ENCODE measurements at regions not wholly inside any gene's neighbourhood (a gene's known extent, or its start where the extent isn't known, plus 50 kb on each side); places are given as distances from the start of the nearest gene placed in this dataset.

DNA sequence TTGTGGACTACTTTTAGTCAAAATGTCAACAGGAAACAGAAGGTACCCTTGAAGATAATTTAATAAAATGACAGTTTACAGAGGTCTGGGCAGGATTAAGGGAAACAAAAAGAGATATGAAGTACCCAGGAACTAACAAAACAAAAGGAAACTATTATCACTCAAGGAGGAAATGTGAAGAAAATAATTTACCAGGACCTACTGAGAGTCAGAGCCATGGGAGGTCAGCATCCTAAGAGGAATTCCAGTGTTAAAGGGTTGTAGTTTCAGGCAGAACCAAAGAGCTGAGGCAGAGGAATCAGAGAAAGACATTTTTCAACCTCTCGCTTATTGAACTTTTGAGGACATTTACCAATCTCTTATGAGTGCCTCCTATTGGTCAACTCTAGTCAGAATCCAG is 408.9 kb upstream of the CBLB start:
- H3K27me3 ChIP-seq (ENCODE audit: control insufficient read depth, insufficient read depth, low read length): no peaks in the 10 kb centered on the region
- H3K36me3 ChIP-seq (ENCODE audit: control insufficient read depth, insufficient read depth, low read length): no peaks in the 10 kb centered on the region
- H3K4me1 ChIP-seq (ENCODE audit: control insufficient read depth, insufficient read depth, low read length): no peaks in the 10 kb centered on the region
- no peak overlapping the region for H3K4me3 ChIP-seq (ENCODE audit: low read depth, low read length)
- H3K9me3 ChIP-seq (ENCODE audit: control insufficient read depth, insufficient read depth, low read depth, low read length): no peaks in the 10 kb centered on the region
- no peak overlapping the region for H3K9ac ChIP-seq (ENCODE audit: low read length)
- H3K27ac ChIP-seq (ENCODE audit: low read depth, low read length): no peak overlapping the region

DNA sequence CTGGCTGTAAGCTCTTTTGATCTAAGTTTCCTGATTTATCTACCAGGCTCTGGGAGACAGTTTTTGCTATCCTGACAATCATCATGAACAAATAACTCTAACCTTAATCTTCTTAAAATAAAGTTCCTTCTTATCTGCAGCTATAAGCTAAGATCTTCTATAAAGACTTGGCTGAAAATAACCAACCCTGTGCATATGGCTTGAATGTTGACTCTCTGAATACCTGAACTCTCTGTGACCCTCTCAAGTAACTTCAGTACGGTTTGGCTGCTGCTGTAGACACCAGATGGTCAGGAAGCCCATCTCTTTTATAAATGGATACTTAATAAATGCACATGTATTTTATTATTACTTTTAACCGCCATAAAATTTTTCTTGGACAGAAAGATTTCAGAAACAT is 412.4 kb upstream of the CBLB start:
- Histone ChIP-seq H3K9me3 (ENCODE audit: control insufficient read depth, insufficient read depth, low read depth, low read length) (no peaks in the 10 kb centered on the region), H3K4me1 (ENCODE audit: control insufficient read depth, insufficient read depth, low read length) (no peaks in the 10 kb centered on the region), H3K36me3 (ENCODE audit: control insufficient read depth, insufficient read depth, low read length) (no peaks in the 10 kb centered on the region), H3K4me3 (ENCODE audit: low read depth, low read length) (no peak overlapping the region), H3K27me3 (ENCODE audit: control insufficient read depth, insufficient read depth, low read length) (no peaks in the 10 kb centered on the region), H3K27ac (ENCODE audit: low read depth, low read length) (no peak overlapping the region), H3K9ac (ENCODE audit: low read length) (no peak overlapping the region)

DNA sequence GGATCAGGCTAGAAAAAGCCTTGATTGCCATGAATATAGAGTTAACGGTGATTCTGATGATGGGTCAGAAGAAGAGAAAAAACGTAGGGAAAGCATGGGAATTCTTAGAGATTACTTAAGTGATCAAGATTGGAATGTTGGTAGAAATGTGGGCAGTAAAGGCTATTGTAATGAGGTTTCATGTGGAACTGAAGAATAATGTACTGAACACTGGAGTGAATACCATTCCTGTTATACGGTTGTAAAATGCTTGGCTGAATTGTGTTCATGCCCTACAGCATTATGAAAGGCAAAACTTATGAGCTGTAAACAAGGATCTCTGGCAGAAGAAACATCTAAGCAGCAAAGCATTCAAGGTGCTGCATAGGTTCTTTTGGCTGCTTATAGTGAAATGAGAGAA is 414.1 kb upstream of the CBLB start:
- H3K9me3 ChIP-seq (ENCODE audit: control insufficient read depth, insufficient read depth, low read depth, low read length): no peaks in the 10 kb centered on the region
- H3K4me3 ChIP-seq (ENCODE audit: low read depth, low read length): no peak overlapping the region

DNA sequence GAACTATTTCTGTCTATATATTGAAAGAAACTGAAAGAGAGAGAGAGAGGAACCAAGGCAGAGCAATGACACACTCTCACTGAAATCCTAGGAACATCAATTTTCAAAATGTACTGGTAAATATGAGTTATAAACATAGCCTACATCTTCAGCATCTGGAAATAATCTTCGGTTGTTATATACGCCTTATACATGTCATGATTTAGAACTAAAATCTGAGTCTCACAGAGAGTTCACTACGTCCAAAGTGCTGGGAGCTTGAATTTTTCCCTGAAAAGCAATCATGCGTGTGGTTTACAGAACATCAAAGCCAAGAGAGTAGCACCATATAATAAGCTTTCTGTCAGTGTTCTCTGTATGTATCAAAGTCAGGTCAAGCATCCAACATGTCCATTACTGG is 420.0 kb upstream of the CBLB start:
- H3K9me3 ChIP-seq (ENCODE audit: control insufficient read depth, insufficient read depth, low read depth, low read length): no peaks in the 10 kb centered on the region
- H3K4me3 ChIP-seq (ENCODE audit: low read depth, low read length): no peak overlapping the region
- no peaks in the 10 kb centered on the region for H3K27me3 ChIP-seq (ENCODE audit: control insufficient read depth, insufficient read depth, low read length)
- no peak overlapping the region for H3K27ac ChIP-seq (ENCODE audit: low read depth, low read length)
- no peaks in the 10 kb centered on the region for H3K4me1 ChIP-seq (ENCODE audit: control insufficient read depth, insufficient read depth, low read length)
- H3K36me3 ChIP-seq (ENCODE audit: control insufficient read depth, insufficient read depth, low read length): no peaks in the 10 kb centered on the region
- no peak overlapping the region for H3K9ac ChIP-seq (ENCODE audit: low read length)

More for the DNA sequence above, 414.1 kb upstream of the CBLB start:
- H3K4me1 ChIP-seq (ENCODE audit: control insufficient read depth, insufficient read depth, low read length): no peaks in the 10 kb centered on the region
- no peak overlapping the region for H3K9ac ChIP-seq (ENCODE audit: low read length)
- H3K27me3 ChIP-seq (ENCODE audit: control insufficient read depth, insufficient read depth, low read length): no peaks in the 10 kb centered on the region
- H3K36me3 ChIP-seq (ENCODE audit: control insufficient read depth, insufficient read depth, low read length): no peaks in the 10 kb centered on the region
- no peak overlapping the region for H3K27ac ChIP-seq (ENCODE audit: low read depth, low read length)

DNA sequence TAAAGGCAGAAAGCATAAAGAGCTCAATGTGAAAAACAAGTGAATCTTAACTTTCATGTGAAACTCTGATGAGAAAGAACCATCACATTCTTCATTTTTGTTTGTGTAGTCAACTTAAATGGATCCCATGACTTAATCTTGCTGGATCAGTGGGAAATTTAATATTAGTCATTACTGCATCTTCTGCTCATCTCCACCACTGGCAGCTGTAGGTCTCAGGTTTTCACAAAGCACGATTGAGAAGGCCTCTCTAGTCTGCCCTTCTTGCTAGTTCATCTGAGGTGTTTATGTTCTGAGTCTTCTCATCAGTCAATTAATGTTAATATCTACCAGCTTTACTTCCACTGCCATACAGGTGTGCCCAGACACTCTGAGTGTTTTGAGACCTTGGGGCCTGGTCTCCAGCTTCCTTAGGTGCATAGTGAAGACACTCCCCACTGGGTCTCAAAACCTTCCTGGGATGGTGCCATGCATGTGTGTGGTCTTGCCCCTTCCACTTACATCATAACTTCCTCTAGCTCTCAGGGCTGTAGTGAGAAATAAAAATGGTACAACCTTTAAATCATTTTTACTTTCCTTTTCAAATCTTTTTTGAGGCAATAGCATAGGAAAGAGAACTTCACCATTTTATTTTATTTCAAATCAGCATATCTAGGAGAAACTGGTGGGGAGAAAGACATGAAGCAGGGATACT is 421.6 kb upstream of the CBLB start:
- no peaks in the 10 kb centered on the region for H3K27me3 ChIP-seq (ENCODE audit: control insufficient read depth, insufficient read depth, low read length)
- no peaks in the 10 kb centered on the region for H3K36me3 ChIP-seq (ENCODE audit: control insufficient read depth, insufficient read depth, low read length)
- no peak overlapping the region for H3K9ac ChIP-seq (ENCODE audit: low read length)
- H3K27ac ChIP-seq (ENCODE audit: low read depth, low read length): no peak overlapping the region
- H3K9me3 ChIP-seq (ENCODE audit: control insufficient read depth, insufficient read depth, low read depth, low read length): no peaks in the 10 kb centered on the region
- no peak overlapping the region for H3K4me3 ChIP-seq (ENCODE audit: low read depth, low read length)
- H3K4me1 ChIP-seq (ENCODE audit: control insufficient read depth, insufficient read depth, low read length): no peaks in the 10 kb centered on the region

DNA sequence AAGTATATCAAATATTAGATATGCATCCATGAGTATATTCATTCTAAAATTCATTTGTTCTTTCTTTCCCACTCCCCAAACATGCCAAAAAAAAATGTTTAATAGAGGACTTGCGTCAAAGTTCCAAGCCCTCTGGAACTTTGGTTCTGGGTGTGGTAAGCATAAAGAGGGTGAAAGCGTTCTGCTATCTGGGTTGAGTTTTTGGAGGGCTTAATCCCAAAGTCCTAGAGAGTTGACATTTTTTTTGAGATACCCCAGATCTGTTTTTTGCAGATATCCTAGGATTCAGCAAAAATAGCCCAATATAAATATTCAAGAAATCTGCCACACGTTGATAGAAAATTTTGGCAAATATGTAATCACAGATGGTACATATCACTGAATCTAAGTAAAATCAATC is 424.3 kb upstream of the CBLB start:
- no peaks in the 10 kb centered on the region for H3K27me3 ChIP-seq (ENCODE audit: control insufficient read depth, insufficient read depth, low read length)
- H3K27ac ChIP-seq (ENCODE audit: low read depth, low read length): no peak overlapping the region
- no peaks in the 10 kb centered on the region for H3K4me1 ChIP-seq (ENCODE audit: control insufficient read depth, insufficient read depth, low read length)
- no peak overlapping the region for H3K9ac ChIP-seq (ENCODE audit: low read length)
- no peak overlapping the region for H3K4me3 ChIP-seq (ENCODE audit: low read depth, low read length)
- H3K36me3 ChIP-seq (ENCODE audit: control insufficient read depth, insufficient read depth, low read length): no peaks in the 10 kb centered on the region
- H3K9me3 ChIP-seq (ENCODE audit: control insufficient read depth, insufficient read depth, low read depth, low read length): no peaks in the 10 kb centered on the region

DNA sequence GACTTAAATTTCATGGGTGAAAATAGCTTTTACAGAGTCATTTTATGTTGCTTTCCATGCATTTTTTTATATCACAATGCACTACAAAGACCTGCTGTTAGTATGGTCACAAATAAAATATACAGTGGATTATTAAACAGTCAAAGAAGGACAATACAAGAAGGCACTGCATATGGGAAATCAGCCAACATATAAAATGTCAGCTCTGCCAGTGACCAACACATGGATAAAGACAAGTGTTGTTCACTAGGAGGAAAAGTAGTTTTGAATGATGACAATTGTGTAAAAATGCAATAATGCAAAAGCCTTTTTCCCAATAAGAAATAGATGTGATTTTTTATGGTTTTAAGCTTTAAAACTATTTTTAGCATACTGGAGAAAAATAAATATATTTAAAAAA is 425.3 kb upstream of the CBLB start:
- H3K9ac ChIP-seq (ENCODE audit: low read length): no peak overlapping the region
- no peaks in the 10 kb centered on the region for H3K9me3 ChIP-seq (ENCODE audit: control insufficient read depth, insufficient read depth, low read depth, low read length)
- H3K27ac ChIP-seq (ENCODE audit: low read depth, low read length): no peak overlapping the region
- H3K4me3 ChIP-seq (ENCODE audit: low read depth, low read length): no peak overlapping the region
- H3K27me3 ChIP-seq (ENCODE audit: control insufficient read depth, insufficient read depth, low read length): no peaks in the 10 kb centered on the region
- no peaks in the 10 kb centered on the region for H3K36me3 ChIP-seq (ENCODE audit: control insufficient read depth, insufficient read depth, low read length)
- no peaks in the 10 kb centered on the region for H3K4me1 ChIP-seq (ENCODE audit: control insufficient read depth, insufficient read depth, low read length)

DNA sequence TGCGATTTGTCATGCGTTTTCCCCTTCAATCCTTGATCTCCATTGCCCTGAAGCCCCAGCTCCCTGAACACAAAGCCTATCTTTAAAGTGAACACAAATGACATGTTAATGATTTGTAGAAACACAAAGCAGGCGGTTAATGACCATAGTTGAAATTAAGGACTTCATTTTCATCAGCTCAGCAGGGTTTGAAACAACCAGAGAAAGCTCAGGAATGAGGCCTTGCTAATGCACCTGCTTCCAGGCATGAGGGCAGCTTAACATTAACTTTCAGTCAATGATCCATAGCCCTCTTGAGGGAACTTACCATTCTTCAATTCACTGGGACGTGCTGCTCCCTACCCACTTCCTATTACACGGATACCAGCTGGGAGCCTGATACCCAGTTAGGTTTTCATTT is 427.2 kb upstream of the CBLB start:
- H3K4me3 ChIP-seq (ENCODE audit: low read depth, low read length): no peak overlapping the region
- no peaks in the 10 kb centered on the region for H3K4me1 ChIP-seq (ENCODE audit: control insufficient read depth, insufficient read depth, low read length)
- H3K27me3 ChIP-seq (ENCODE audit: control insufficient read depth, insufficient read depth, low read length): no peaks in the 10 kb centered on the region
- H3K9ac ChIP-seq (ENCODE audit: low read length): no peak overlapping the region
- no peak overlapping the region for H3K27ac ChIP-seq (ENCODE audit: low read depth, low read length)
- H3K9me3 ChIP-seq (ENCODE audit: control insufficient read depth, insufficient read depth, low read depth, low read length): no peaks in the 10 kb centered on the region
- H3K36me3 ChIP-seq (ENCODE audit: control insufficient read depth, insufficient read depth, low read length): no peaks in the 10 kb centered on the region

DNA sequence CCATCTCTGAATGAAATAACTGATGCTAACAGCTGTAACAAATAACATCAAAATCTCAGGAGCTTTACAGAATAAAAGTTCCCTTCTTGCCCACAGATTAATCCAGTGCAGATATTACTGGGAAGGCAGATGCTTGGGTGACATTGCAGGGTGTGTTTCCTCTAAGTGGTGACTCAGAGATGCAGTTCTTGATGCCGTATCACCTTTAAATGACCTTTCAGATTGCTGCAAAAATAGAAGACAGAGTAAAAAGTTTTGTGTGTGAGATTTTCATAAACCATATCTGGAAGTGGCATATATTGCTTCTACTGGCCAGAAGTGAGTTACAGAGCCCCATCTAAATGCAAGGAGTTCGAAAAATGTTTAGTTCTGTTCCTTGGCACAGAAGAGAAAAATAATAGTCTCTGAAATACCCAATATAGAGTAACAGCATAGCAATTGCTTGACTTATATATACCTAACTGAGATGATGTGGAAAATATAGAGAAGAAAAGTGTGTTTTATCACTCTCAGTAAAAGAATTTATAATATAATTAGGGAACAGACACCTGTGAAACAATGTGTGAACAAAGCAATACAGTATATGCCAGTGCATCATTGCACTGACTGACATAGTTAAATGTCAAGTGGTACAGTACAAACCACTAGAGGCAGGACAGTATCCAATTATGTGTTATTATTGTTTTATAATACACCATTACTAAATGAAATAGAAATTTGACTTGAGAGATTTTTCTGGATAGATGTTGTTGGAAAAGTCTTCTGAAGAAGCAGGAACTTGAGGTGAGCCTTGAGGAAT is 430.7 kb upstream of the CBLB start:
- no peak overlapping the region for H3K9ac ChIP-seq (ENCODE audit: low read length)
- H3K27ac ChIP-seq (ENCODE audit: low read depth, low read length): no peak overlapping the region
- H3K9me3 ChIP-seq (ENCODE audit: control insufficient read depth, insufficient read depth, low read depth, low read length): no peaks in the 10 kb centered on the region
- peaks cover 9% of the 10 kb centered on the region; the same call in 1 of the 2 replicates for H3K4me1 ChIP-seq (ENCODE audit: control insufficient read depth, insufficient read depth, low read length)
- no peaks in the 10 kb centered on the region for H3K27me3 ChIP-seq (ENCODE audit: control insufficient read depth, insufficient read depth, low read length)
- H3K4me3 ChIP-seq (ENCODE audit: low read depth, low read length): no peak overlapping the region
- H3K36me3 ChIP-seq (ENCODE audit: control insufficient read depth, insufficient read depth, low read length): no peaks in the 10 kb centered on the region

DNA sequence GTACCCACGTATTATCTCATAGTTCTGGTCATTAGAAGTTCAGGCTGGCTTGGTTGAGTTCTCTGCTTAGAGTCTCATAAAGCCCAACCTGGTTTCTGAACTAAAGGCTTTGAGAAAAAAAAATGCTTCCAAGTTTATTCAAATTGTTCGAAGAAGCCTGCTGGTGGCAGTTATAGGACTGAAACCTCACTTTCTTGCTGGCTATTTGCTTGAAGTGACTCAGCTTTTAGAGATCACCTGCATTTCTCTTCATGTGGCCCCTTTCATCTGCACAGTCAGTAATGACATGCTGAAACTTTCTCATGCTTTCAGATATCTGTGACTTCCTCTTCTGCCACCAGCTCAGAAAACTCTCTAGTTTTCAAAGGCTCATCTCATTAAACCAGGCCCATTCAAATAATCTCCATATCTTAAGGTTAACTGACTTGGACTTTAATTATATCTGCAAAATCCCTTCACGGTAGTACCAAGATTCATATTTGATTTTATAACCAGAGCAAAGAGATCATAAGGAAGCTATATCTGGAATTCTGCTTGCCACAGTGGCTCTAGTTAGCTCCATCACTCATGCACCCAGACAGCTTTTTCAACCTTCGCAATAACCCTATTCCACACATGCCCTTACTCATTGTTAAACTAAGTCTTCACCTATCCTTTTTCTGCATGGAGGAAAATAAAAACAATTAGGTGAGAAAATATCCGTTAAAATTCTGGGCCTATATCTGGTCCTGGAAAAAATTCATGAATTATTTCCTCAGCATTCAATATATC is 433.8 kb upstream of the CBLB start:
- Histone ChIP-seq H3K27ac (ENCODE audit: low read depth, low read length) (no peak overlapping the region), H3K36me3 (ENCODE audit: control insufficient read depth, insufficient read depth, low read length) (no peaks in the 10 kb centered on the region), H3K9ac (ENCODE audit: low read length) (no peak overlapping the region), H3K4me1 (ENCODE audit: control insufficient read depth, insufficient read depth, low read length) (peaks cover 9% of the 10 kb centered on the region; the same call in 1 of the 2 replicates), H3K9me3 (ENCODE audit: control insufficient read depth, insufficient read depth, low read depth, low read length) (no peaks in the 10 kb centered on the region), H3K27me3 (ENCODE audit: control insufficient read depth, insufficient read depth, low read length) (no peaks in the 10 kb centered on the region), H3K4me3 (ENCODE audit: low read depth, low read length) (no peak overlapping the region)

DNA sequence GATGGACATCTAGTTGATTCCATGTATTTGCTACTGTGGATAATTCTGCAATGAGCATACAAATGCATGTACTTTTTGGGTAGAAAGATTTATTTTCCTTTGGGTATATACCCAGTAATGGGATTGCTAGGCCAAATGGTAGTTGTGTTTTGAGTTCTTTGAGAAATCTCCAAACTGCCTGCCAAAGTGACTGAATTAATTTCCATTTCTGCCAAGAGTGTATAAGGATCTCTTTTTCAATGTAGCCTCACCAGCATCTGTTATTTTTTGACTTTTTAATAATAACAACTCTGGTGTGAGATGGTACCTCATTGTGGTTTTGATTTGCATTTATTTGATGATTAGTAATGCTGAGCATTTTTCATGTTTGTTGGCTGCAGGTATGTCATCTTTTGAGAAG is 435.0 kb upstream of the CBLB start:
- H3K27me3 ChIP-seq (ENCODE audit: control insufficient read depth, insufficient read depth, low read length): no peaks in the 10 kb centered on the region
- no peaks in the 10 kb centered on the region for H3K9me3 ChIP-seq (ENCODE audit: control insufficient read depth, insufficient read depth, low read depth, low read length)
- H3K4me1 ChIP-seq (ENCODE audit: control insufficient read depth, insufficient read depth, low read length): peaks cover 10% of the 10 kb centered on the region
- H3K27ac ChIP-seq (ENCODE audit: low read depth, low read length): no peak overlapping the region
- H3K36me3 ChIP-seq (ENCODE audit: control insufficient read depth, insufficient read depth, low read length): no peaks in the 10 kb centered on the region
- H3K9ac ChIP-seq (ENCODE audit: low read length): no peak overlapping the region
- H3K4me3 ChIP-seq (ENCODE audit: low read depth, low read length): no peak overlapping the region

Data from HUES6 (cell line).